Vagina (tissue), 2 donors: ENCODE measurements at regions not wholly inside any gene's neighbourhood (a gene's known extent, or its start where the extent isn't known, plus 50 kb on each side); places are given as distances from the start of the nearest gene placed in this dataset.

Experiments used
- CTCF ChIP-seq, 3 experiments: fragments of 450-650 bp in 2 of 3; fragments of 200-600 bp in 1 of 3; sonication (generic) in 1 of 3; IDR thresholded peaks; one replicate each; pipeline ENCODE4 v1.5.1; 2017 to 2019; ENCODE audit warnings: antibody characterized with exemption in 3 of 3, mild to moderate bottlenecking in 2 of 3, moderate library complexity in 2 of 3
- POLR2AphosphoS5 ChIP-seq, 2 donors: sonication (generic); formaldehyde crosslinking; IDR thresholded peaks; one replicate each; pipeline ENCODE4 v1.9.0; 2017; ENCODE audit warnings: antibody characterized with exemption in 2 of 2, mild to moderate bottlenecking in 2 of 2, low read depth in 1 of 2; ENCODE audit not compliant: insufficient read depth in 1 of 2

GRCh38 chr6:131377112-131377705 lies 195.8 kb upstream of the ARG1 start:
- TF ChIP-seq CTCF (IDR thresholded peaks at IDR 0.05) (no peak), POLR2AphosphoS5 (IDR thresholded peaks at IDR 0.05; ENCODE audit: insufficient read depth in 1 of 2, low read depth in 1 of 2) (no peak)
